ENCODE measurements at regions not wholly inside any gene's neighbourhood (a gene's known extent, or its start where the extent isn't known, plus 50 kb on each side); places are given as distances from the start of the nearest gene placed in this dataset.

GRCh38 chr2:80858965-80859364 is 554.4 kb upstream of the LRRTM1 start (continued):
- no peak for TF ChIP-seq CEBPZ (IDR thresholded peaks at IDR 0.05; ENCODE audit: low read depth, low read length)
- no peak for TF ChIP-seq SMAD5 (IDR thresholded peaks at IDR 0.05; ENCODE audit: low read depth)
- no peak for TF ChIP-seq BHLHE40 (IDR thresholded peaks at IDR 0.05; ENCODE audit: borderline replicate concordance in 1 of 2, low read depth in 2 of 2, low read length in 1 of 2)
- no peak for TF ChIP-seq IKZF2 (IDR thresholded peaks at IDR 0.05)

GRCh38 chr2:80856227-80856626 is 551.7 kb upstream of the LRRTM1 start:
- POLR2A ChIA-PET = no interaction called here
- no peaks in the 10 kb centered on the region for H3K27me3 ChIP-seq (replicated peaks in 1 of 2; ENCODE audit: control insufficient read depth in 2 of 2, insufficient read depth in 2 of 2, low read length in 1 of 2)
- in situ Hi-C loops (cut with MboI) = no loop called here

More at GRCh38 chr2:80856227-80856626, 551.7 kb upstream of the LRRTM1 start:
- intact Hi-C loops (cut with micrococcal nuclease; ENCODE audit: unreplicated experiment) = loop anchor here (10.0 kb wide), 1 partner anchor 531 kb away; no protein-coding TSS in a partner anchor
- Histone ChIP-seq H3K9ac (ENCODE audit: control insufficient read depth, insufficient read depth, low read length) (no peak overlapping the region), H3K79me2 (ENCODE audit: control insufficient read depth, insufficient read depth, low read length) (no peaks in the 10 kb centered on the region), H3K27ac (ENCODE audit: control insufficient read depth, insufficient read depth) (no peak overlapping the region), H2AFZ (ENCODE audit: control insufficient read depth, low read depth, low read length) (no peak overlapping the region), H4K20me1 (ENCODE audit: control insufficient read depth, insufficient read depth) (no peaks in the 10 kb centered on the region), H3K36me3 (ENCODE audit: control insufficient read depth in 2 of 2, insufficient read depth in 2 of 2, low read length in 1 of 2) (no peaks in the 10 kb centered on the region), H3K9me3 (replicated peaks; ENCODE audit: control insufficient read depth, insufficient read depth, low read length) (no peaks in the 10 kb centered on the region), H3K4me1 (ENCODE audit: control insufficient read depth, insufficient read depth, low read length) (no peaks in the 10 kb centered on the region), H3K4me2 (ENCODE audit: control insufficient read depth, insufficient read depth) (no peak overlapping the region), H3K4me3 (no peak overlapping the region)
- ChIA-PET CTCF (interaction anchor here (0.7 kb wide), 1 partner anchor 36 kb away, joined by 3 read pairs; no protein-coding TSS in a partner anchor), SMC1A (ENCODE audit: uncharacterized antibody, unreplicated experiment) (interaction anchor here (1.2 kb wide), 1 partner anchor 324 kb away, joined by 3 read pairs; no protein-coding TSS in a partner anchor), RAD21 (ENCODE audit: unreplicated experiment) (no interaction called here)
- TF ChIP-seq TCF3 (IDR thresholded peaks at IDR 0.05; ENCODE audit: borderline replicate concordance, insufficient read depth, low read depth, low read length) (no peak), CREM (IDR thresholded peaks at IDR 0.05; ENCODE audit: low read depth) (no peak), KLF5 (IDR thresholded peaks at IDR 0.05; ENCODE audit: partially characterized antibody) (no peak), SMAD1 (IDR thresholded peaks at IDR 0.05; ENCODE audit: low read depth, partially characterized antibody) (no peak), NFYA (IDR thresholded peaks at IDR 0.05; ENCODE audit: borderline replicate concordance, low read depth, low read length) (no peak), ZSCAN29 (IDR thresholded peaks at IDR 0.05) (no peak), RFX5 (IDR thresholded peaks at IDR 0.05; ENCODE audit: low read depth, low read length) (no peak), TCF7 (IDR thresholded peaks at IDR 0.05; ENCODE audit: borderline replicate concordance) (no peak), SUPT20H (IDR thresholded peaks at IDR 0.05; ENCODE audit: borderline replicate concordance, control insufficient read depth, low read depth, low read length) (no peak)
- FAIRE-seq = no peak
- no peak for ATAC-seq
- no peak for DNase-seq (ENCODE audit: low read depth, low spot score)
- no TSS peak for BruUV-seq (replicated peaks)
